HCT116 (cell line): ENCODE measurements at regions not wholly inside any gene's neighbourhood (a gene's known extent, or its start where the extent isn't known, plus 50 kb on each side); places are given as distances from the start of the nearest gene placed in this dataset.

ENCODE experiments used
- ATAC-seq: fragments of 200-7000 bp; cut with Tn5 transposase; 2 replicates; pipeline ENCODE4 v1.9.1; 2020; ENCODE audit warnings: mild to moderate bottlenecking, moderate library complexity
- BruUV-seq: library from RNA; stranded (reverse); fragments of 400-500 nt; replicated peaks from 2 replicates; lab custom pipeline; 2021; lab: Mats Ljungman, UMichigan
- CTCF ChIA-PET: fragments of 300-600 bp; sonication (Branson Sonifier 250); formaldehyde crosslinking; loops from one replicate; lab custom pipeline; 2021; ENCODE audit warnings: antibody characterized with exemption; lab: Charles Lee
- POLR2A ChIA-PET: fragments of 300-600, 350-600 bp; sonication (Branson Sonifier 250); formaldehyde crosslinking; loops from one replicate; lab custom pipeline; 2021; ENCODE audit warnings: antibody characterized with exemption; lab: Charles Lee
- RAD21 ChIA-PET, 2 experiments: fragments of 300-600 bp; sonication (Branson Sonifier 250); formaldehyde crosslinking; loops; one replicate each; lab custom pipeline; 2023; ENCODE audit warnings: low total read pairs in 2 of 2; ENCODE audit not compliant: uncharacterized antibody in 2 of 2, unreplicated experiment in 2 of 2, low non-redundant PET in 1 of 2; lab: Charles Lee
- DNase-seq: peaks from one replicate; pipeline ENCODE4 v3.0.0-alpha.2; 2010; ENCODE audit warnings: low read depth, low spot score
- H2AFZ ChIP-seq: fragments of 200-600 bp; shearing (Covaris generic), sonication (generic); 2 replicates; pipeline ENCODE4 v1.6.1; 2017; ENCODE audit warnings: low read depth, mixed run types, mixed read lengths, antibody characterized with exemption, low read length; ENCODE audit not compliant: poor library complexity, severe bottlenecking
- H3K27ac ChIP-seq: 2 replicates; pipeline ENCODE4 v1.5.1; 2012; ENCODE audit warnings: low read depth, low read length
- H3K27me3 ChIP-seq: fragments of 200-600 bp; sonication (generic); 2 replicates; pipeline ENCODE4 v1.6.1; 2016; ENCODE audit warnings: mixed run types, low read length, mixed read lengths; ENCODE audit not compliant: insufficient read depth
- H3K36me3 ChIP-seq, 2 experiments: fragments of 200-500 bp in 1 of 2; fragments of 200-600 bp in 1 of 2; sonication (Bioruptor generic) in 1 of 2; sonication (generic) in 1 of 2; 2 replicates each; pipeline versions ENCODE4 v1.5.1 to v1.6.1; 2014 to 2016; ENCODE audit warnings: low read length in 2 of 2, inconsistent platforms in 1 of 2, mixed read lengths in 1 of 2, mixed run types in 1 of 2; ENCODE audit not compliant: insufficient read depth in 2 of 2, control insufficient read depth in 1 of 2
- H3K4me1 ChIP-seq, 2 experiments: fragments of 200-600 bp in 1 of 2; sonication (generic) in 1 of 2; 2 replicates each; pipeline versions ENCODE4 v1.5.1 to v1.6.1; 2012 to 2017; ENCODE audit warnings: low read length in 2 of 2, inconsistent platforms in 1 of 2, mild to moderate bottlenecking in 1 of 2, mixed read lengths in 1 of 2, mixed run types in 1 of 2, moderate library complexity in 1 of 2; ENCODE audit not compliant: insufficient read depth in 2 of 2, control insufficient read depth in 1 of 2
- H3K4me2 ChIP-seq: fragments of 200-600 bp; sonication (generic); 2 replicates; pipeline ENCODE4 v1.6.1; 2017; ENCODE audit warnings: mixed run types, low read length, mixed read lengths
- H3K4me3 ChIP-seq, 2 experiments: fragments of 200-600 bp in 1 of 2; sonication (generic) in 1 of 2; replicated peaks in 1 of 2; 2 replicates each; pipeline ENCODE4 v1.5.1; 2011 to 2016; ENCODE audit warnings: low read length in 2 of 2, control low read depth in 1 of 2, low read depth in 1 of 2, mild to moderate bottlenecking in 1 of 2, mixed read lengths in 1 of 2, mixed run types in 1 of 2
- H3K79me2 ChIP-seq: fragments of 200-600 bp; sonication (generic); 2 replicates; pipeline ENCODE4 v1.6.1; 2017; ENCODE audit warnings: mild to moderate bottlenecking, mixed run types, low read length, moderate library complexity, mixed read lengths; ENCODE audit not compliant: insufficient read depth
- H3K9ac ChIP-seq: fragments of 200-600 bp; sonication (generic); 2 replicates; pipeline ENCODE4 v1.6.1; 2016; ENCODE audit warnings: low read length, mixed read lengths
- H3K9me2 ChIP-seq: fragments of 200-600 bp; sonication (generic), shearing (Covaris generic); 2 replicates; pipeline ENCODE4 v1.6.1; 2017; ENCODE audit warnings: mixed run types, mild to moderate bottlenecking, moderate library complexity; ENCODE audit not compliant: insufficient read depth
- H3K9me3 ChIP-seq, 2 experiments: fragments of 200-500 bp in 1 of 2; fragments of 200-600 bp in 1 of 2; sonication (Bioruptor generic) in 1 of 2; sonication (generic) in 1 of 2; 2 replicates each; pipeline ENCODE4 v1.6.1; 2014 to 2017; ENCODE audit warnings: low read length in 2 of 2, mixed read lengths in 2 of 2, inconsistent platforms in 1 of 2, low read depth in 1 of 2, mild to moderate bottlenecking in 1 of 2, mixed run types in 1 of 2, moderate library complexity in 1 of 2; ENCODE audit not compliant: control insufficient read depth in 1 of 2, insufficient read depth in 1 of 2
- H4K20me1 ChIP-seq: fragments of 200-600 bp; sonication (generic), shearing (Covaris generic); 2 replicates; pipeline ENCODE4 v1.6.1; 2017; ENCODE audit warnings: mixed run types, mild to moderate bottlenecking, moderate library complexity; ENCODE audit not compliant: insufficient read depth
- CBX3 ChIP-seq: IDR thresholded peaks from 2 replicates; pipeline ENCODE4 v1.6.1; 2012; ENCODE audit warnings: low read depth
- EZH2phosphoT487 ChIP-seq: fragments of 200-600 bp; IDR thresholded peaks from 2 replicates; pipeline ENCODE4 v1.6.1; 2018; ENCODE audit warnings: antibody characterized with exemption, borderline replicate concordance
- SIN3A ChIP-seq: IDR thresholded peaks from 2 replicates; pipeline ENCODE4 v1.6.1; 2012; ENCODE audit warnings: low read depth
- SP1 ChIP-seq: IDR thresholded peaks from 2 replicates; pipeline ENCODE4 v1.6.1; 2012; ENCODE audit warnings: low read depth
- TCF7L2 ChIP-seq: IDR thresholded peaks from 2 replicates; pipeline ENCODE4 v1.7.0; 2011; ENCODE audit warnings: borderline replicate concordance, inconsistent platforms; ENCODE audit not compliant: insufficient read depth, insufficient read length; ENCODE audit errors: extremely low read depth
- YY1 ChIP-seq: IDR thresholded peaks from 2 replicates; pipeline ENCODE4 v1.6.1; 2011; ENCODE audit warnings: low read length, low read depth, moderate library complexity, mild to moderate bottlenecking; ENCODE audit not compliant: insufficient replicate concordance; ENCODE audit errors: extremely low read depth
- ZFX ChIP-seq: fragments of 450-650 bp; IDR thresholded peaks from 2 replicates; pipeline ENCODE4 v1.6.1; 2017
- ZNF274 ChIP-seq: fragments of 200-500 bp; sonication (Bioruptor generic); IDR thresholded peaks from 2 replicates; pipeline ENCODE4 v1.6.1; 2014; ENCODE audit warnings: mild to moderate bottlenecking, low read depth, low read length, inconsistent platforms
- intact Hi-C: fragments of 100-400 bp; cut with micrococcal nuclease; formaldehyde crosslinking; loops from 2 replicates; pipeline ENCODE4 v1.10.0; 2022
- TF ChIP-seq, protein P1 (sequence below): IDR thresholded peaks from 2 replicates; pipeline ENCODE4 v1.6.1; 2011; ENCODE audit warnings: mild to moderate bottlenecking, low read length, moderate library complexity; ENCODE audit not compliant: insufficient replicate concordance; ENCODE audit errors: extremely low read depth
- TF ChIP-seq, protein P2 (sequence below): IDR thresholded peaks from 2 replicates; pipeline ENCODE4 v1.6.1; 2012
- TF ChIP-seq, protein P3 (sequence below), 3 experiments: fragments of 200-600 bp in 1 of 3; sonication (generic) in 1 of 3; IDR thresholded peaks in 2 of 3; conservative IDR thresholded peaks in 1 of 3; 2 replicates each; pipeline ENCODE4 v1.5.1; 2012 to 2017; ENCODE audit warnings: low read depth in 2 of 3, low read length in 2 of 3, antibody characterized with exemption in 1 of 3, borderline replicate concordance in 1 of 3, control low read depth in 1 of 3, mild to moderate bottlenecking in 1 of 3, mixed read lengths in 1 of 3, mixed run types in 1 of 3, moderate library complexity in 1 of 3; ENCODE audit not compliant: insufficient read depth in 1 of 3
- TF ChIP-seq, protein P4 (sequence below): IDR thresholded peaks from 2 replicates; pipeline ENCODE4 v1.6.1; 2012; ENCODE audit warnings: low read depth

DNA sequence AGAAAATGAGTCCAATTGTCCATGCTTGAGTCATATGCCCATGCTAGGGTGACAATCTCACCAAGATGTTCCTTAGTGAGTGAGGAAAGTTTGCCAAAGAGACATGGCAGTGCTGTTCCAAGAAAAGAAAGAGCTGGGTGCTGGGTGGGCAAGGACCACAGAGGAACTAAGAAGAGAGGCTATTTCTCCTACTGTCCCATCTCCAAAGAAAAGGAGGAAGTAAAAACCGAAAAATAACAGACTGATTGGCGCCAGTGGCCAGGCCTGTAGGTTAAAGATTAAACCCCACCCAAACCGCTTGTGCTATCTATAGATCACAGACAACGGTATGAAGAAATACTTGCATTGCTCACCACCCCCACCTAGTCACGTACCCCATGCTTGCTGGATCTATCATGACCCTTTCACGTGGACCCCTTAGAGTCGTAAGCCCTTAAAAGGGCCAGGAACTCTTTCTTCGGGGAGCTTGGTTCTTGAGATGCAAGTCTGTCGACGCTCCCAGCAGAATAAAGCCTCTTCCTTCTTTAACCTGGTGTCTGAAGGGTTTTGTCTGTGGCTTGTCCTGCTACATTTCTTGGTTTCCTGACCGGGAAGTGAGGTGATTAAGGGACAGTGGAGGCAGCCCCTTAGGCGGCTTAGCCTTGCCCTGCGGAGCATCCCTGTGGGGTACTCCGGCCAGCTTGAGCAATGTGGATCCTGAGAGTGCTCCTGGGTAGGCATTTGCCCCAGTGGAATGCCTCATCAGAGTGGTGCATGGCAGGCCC lies 606.5 kb downstream of the UQCRFS1 start:
- no peaks in the 10 kb centered on the region for H3K79me2 ChIP-seq
- POLR2A ChIA-PET: no interaction called here
- TF ChIP-seq ZFX (no peak), ZNF274 (no peak), SIN3A (no peak), TCF7L2 (no peak), EZH2phosphoT487 (no peak), SP1 (no peak), CBX3 (no peak), YY1 (no peak)
- TF ChIP-seq, protein P1, sequence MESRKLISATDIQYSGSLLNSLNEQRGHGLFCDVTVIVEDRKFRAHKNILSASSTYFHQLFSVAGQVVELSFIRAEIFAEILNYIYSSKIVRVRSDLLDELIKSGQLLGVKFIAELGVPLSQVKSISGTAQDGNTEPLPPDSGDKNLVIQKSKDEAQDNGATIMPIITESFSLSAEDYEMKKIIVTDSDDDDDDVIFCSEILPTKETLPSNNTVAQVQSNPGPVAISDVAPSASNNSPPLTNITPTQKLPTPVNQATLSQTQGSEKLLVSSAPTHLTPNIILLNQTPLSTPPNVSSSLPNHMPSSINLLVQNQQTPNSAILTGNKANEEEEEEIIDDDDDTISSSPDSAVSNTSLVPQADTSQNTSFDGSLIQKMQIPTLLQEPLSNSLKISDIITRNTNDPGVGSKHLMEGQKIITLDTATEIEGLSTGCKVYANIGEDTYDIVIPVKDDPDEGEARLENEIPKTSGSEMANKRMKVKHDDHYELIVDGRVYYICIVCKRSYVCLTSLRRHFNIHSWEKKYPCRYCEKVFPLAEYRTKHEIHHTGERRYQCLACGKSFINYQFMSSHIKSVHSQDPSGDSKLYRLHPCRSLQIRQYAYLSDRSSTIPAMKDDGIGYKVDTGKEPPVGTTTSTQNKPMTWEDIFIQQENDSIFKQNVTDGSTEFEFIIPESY: no peak
- TF ChIP-seq, protein P2, sequence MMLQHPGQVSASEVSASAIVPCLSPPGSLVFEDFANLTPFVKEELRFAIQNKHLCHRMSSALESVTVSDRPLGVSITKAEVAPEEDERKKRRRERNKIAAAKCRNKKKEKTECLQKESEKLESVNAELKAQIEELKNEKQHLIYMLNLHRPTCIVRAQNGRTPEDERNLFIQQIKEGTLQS: no peak
- TF ChIP-seq, protein P3, sequence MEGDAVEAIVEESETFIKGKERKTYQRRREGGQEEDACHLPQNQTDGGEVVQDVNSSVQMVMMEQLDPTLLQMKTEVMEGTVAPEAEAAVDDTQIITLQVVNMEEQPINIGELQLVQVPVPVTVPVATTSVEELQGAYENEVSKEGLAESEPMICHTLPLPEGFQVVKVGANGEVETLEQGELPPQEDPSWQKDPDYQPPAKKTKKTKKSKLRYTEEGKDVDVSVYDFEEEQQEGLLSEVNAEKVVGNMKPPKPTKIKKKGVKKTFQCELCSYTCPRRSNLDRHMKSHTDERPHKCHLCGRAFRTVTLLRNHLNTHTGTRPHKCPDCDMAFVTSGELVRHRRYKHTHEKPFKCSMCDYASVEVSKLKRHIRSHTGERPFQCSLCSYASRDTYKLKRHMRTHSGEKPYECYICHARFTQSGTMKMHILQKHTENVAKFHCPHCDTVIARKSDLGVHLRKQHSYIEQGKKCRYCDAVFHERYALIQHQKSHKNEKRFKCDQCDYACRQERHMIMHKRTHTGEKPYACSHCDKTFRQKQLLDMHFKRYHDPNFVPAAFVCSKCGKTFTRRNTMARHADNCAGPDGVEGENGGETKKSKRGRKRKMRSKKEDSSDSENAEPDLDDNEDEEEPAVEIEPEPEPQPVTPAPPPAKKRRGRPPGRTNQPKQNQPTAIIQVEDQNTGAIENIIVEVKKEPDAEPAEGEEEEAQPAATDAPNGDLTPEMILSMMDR (IDR thresholded peaks at IDR 0.05 in 2 of 3, conservative IDR thresholded peaks at IDR 0.05 in 1 of 3; ENCODE audit: borderline replicate concordance in 1 of 3, insufficient read depth in 1 of 3, low read depth in 2 of 3, low read length in 2 of 3): no peak
- TF ChIP-seq, protein P4, sequence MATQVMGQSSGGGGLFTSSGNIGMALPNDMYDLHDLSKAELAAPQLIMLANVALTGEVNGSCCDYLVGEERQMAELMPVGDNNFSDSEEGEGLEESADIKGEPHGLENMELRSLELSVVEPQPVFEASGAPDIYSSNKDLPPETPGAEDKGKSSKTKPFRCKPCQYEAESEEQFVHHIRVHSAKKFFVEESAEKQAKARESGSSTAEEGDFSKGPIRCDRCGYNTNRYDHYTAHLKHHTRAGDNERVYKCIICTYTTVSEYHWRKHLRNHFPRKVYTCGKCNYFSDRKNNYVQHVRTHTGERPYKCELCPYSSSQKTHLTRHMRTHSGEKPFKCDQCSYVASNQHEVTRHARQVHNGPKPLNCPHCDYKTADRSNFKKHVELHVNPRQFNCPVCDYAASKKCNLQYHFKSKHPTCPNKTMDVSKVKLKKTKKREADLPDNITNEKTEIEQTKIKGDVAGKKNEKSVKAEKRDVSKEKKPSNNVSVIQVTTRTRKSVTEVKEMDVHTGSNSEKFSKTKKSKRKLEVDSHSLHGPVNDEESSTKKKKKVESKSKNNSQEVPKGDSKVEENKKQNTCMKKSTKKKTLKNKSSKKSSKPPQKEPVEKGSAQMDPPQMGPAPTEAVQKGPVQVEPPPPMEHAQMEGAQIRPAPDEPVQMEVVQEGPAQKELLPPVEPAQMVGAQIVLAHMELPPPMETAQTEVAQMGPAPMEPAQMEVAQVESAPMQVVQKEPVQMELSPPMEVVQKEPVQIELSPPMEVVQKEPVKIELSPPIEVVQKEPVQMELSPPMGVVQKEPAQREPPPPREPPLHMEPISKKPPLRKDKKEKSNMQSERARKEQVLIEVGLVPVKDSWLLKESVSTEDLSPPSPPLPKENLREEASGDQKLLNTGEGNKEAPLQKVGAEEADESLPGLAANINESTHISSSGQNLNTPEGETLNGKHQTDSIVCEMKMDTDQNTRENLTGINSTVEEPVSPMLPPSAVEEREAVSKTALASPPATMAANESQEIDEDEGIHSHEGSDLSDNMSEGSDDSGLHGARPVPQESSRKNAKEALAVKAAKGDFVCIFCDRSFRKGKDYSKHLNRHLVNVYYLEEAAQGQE: no peak
- TF ChIP-seq, all 23 proteins: peak for 0
- H3K36me3 ChIP-seq: no peaks in the 10 kb centered on the region
- no peak overlapping the region for H3K9ac ChIP-seq
- no peak overlapping the region for H2AFZ ChIP-seq
- no peak overlapping the region for H3K27ac ChIP-seq
- no peaks in the 10 kb centered on the region for H3K27me3 ChIP-seq
- intact Hi-C loops: no loop called here
- no peak overlapping the region for H3K4me3 ChIP-seq
- H3K9me2 ChIP-seq: no peaks in the 10 kb centered on the region
- ChIA-PET RAD21 (no interaction called here), CTCF (no interaction called here)
- H4K20me1 ChIP-seq: no peaks in the 10 kb centered on the region
- DNase-seq (no peak), ATAC-seq (no peak)
- no peak overlapping the region for H3K4me2 ChIP-seq
- no peaks in the 10 kb centered on the region for H3K4me1 ChIP-seq
- BruUV-seq: no TSS peak
- peaks cover 0 to 14% of the 10 kb centered on the region in 2 experiments; a peak in 2 of 4 replicates for H3K9me3 ChIP-seq
